ENCODE measurements at regions not wholly inside any gene's neighbourhood (a gene's known extent, or its start where the extent isn't known, plus 50 kb on each side); places are given as distances from the start of the nearest gene placed in this dataset.

DNA sequence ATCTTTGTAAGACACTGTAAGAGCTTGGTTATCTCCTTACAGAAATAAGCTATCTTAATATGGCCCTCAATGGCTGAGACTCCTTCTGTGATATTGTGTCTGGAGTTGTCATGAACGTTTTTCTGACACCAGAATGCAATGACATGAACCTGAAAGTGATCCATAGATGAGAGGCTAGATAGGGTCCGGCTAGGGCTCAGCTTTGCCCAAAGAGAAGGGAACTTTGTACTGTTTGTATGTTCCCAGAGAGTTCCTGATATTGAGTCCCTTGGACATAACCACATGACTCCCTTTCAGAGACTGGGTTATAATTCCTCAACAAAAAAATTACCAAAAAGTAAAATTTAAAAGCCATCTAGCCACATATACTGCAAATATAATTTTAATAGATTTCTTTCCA, 575.8 kb upstream of the CLINT1 start:
- TF ChIP-seq, protein P1, sequence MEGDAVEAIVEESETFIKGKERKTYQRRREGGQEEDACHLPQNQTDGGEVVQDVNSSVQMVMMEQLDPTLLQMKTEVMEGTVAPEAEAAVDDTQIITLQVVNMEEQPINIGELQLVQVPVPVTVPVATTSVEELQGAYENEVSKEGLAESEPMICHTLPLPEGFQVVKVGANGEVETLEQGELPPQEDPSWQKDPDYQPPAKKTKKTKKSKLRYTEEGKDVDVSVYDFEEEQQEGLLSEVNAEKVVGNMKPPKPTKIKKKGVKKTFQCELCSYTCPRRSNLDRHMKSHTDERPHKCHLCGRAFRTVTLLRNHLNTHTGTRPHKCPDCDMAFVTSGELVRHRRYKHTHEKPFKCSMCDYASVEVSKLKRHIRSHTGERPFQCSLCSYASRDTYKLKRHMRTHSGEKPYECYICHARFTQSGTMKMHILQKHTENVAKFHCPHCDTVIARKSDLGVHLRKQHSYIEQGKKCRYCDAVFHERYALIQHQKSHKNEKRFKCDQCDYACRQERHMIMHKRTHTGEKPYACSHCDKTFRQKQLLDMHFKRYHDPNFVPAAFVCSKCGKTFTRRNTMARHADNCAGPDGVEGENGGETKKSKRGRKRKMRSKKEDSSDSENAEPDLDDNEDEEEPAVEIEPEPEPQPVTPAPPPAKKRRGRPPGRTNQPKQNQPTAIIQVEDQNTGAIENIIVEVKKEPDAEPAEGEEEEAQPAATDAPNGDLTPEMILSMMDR (IDR thresholded peaks at IDR 0.05) = no peak
- no peak for TF ChIP-seq POLR2A (IDR thresholded peaks at IDR 0.05)

All from adrenal gland (tissue), 5 donors.